Activated CD4-positive, alpha-beta T cell treated with anti-CD3 and anti-CD28 coated beads for 24 hours (primary cell): ENCODE measurements at regions not wholly inside any gene's neighbourhood (a gene's known extent, or its start where the extent isn't known, plus 50 kb on each side); places are given as distances from the start of the nearest gene placed in this dataset.

Source experiments
- DNase-seq, 2 donors: peaks; one replicate each; pipeline ENCODE4 v3.0.0-alpha.2; 2020; ENCODE audit warnings: low read depth in 2 of 2

GRCh38 chr2:94939349-94939748 lies 68.1 kb downstream of the TEKT4 start:
- no peak for DNase-seq

DNA sequence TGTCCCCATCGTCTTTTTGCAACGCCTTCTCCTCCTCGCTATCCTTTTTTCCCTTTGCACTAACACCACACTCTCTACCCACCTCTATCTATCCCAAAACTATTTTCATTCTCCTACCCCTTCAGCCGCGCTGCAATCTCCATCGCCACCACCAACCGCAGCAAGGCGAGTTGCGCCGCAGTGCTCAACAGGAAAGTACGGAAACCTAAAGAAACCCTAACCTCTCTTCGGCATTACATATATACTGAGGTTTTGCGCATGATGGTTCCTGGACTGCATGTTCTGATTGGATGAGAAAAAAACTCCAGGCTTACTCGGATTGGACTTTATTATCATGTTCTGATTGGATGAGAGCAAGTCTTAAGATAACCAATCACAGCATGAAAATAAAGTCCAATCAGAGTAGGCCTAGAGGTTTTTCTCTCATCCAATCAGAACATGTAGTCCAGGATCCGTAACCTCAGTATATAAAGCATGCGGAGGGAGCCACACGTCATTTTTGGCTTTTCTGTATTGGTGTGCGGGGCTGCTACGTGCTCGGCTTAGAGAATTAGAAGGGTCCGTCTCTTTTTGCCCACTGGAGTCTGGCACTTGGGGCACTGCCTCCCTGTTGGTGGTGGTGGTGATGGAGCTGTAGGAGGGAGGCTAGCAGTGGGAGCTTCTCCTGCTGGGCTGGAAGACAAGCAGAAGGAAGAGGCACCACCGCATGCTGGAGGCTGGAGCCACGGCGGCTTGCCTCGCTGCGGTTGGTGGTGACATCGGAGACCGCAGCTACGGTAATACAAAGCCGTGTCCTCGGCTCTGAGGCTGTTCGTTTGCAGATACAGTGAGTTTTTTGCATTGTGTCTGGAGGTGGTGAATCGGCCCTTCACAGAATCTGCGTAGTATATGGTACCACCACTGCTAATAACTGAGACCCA lies 76.1 kb downstream of the TEKT4 start:
- no peak for DNase-seq

- no peak for DNase-seq
These were observed 69.8 kb upstream of the MAL start for GRCh38 chr2:94955702-94956101.

DNA sequence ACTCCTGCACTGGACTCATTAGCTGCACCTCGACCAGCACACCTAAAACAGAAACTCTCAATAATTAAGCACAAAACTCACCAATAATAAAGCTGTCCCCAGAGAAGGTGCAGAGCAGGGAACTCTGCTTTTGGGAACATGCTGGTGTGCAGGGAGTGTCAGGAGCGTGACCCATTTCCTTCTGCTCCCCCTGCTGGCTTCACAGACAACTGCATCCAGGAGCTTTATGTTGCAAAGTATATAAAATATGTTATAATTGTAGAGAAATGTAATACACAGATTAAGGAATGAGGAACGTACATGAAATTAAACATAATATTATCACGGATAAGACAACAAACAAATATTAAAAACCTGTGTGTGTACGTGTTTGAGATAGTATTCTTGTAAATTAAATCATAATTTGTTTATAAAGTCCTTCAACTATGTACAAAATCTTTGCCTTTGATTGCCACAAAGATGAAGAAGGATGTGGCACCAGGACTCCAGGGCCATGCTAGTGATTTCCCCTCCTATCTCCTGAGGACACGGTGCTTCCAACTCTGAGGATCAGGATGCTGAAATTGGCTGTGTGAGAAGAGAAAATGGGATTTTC lies 68.6 kb upstream of the MAL start:
- DNase-seq: peak in 1 of 2 donors; percentile 28

DNA sequence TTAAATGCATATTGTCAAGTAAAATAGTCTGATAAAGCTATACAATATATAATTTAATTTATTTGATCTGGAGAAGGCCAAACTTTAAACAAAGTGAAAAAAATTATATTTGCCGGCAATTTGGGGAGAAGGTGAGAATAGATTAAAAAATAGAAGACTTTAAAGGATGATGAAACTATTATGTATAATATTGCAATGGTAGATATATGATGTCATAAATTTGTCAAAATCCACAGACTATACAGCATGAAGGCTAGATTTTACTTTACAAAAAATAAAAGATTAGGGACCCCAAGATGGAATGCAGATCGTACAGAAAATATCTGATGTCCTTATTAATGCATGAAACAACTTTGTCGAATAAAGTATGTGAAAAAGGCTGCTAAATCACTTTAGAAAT lies 67.3 kb upstream of the MAL start:
- DNase-seq: no peak

- no peak for DNase-seq
These were observed 65.2 kb upstream of the MAL start for GRCh38 chr2:94960266-94960665.

DNA sequence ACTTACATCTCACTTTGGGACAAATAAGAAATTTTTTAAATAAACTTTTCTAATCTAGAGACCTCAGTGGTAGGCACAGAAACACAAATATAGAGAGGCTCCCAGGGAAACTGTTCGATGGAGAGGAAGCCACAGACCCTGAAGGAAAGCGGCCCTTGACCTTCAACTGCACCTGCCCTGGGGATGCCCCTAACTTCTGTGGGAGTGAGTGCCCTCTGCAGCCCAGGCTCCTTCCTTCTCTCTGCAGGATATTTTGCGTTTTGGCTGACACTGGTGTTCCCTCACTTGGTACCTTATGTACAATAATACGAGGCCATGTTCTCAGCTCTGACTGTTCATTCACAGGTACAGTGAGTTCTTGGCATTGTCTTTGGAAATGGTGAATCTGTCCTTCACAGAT lies 64.8 kb upstream of the MAL start:
- no peak for DNase-seq

DNA sequence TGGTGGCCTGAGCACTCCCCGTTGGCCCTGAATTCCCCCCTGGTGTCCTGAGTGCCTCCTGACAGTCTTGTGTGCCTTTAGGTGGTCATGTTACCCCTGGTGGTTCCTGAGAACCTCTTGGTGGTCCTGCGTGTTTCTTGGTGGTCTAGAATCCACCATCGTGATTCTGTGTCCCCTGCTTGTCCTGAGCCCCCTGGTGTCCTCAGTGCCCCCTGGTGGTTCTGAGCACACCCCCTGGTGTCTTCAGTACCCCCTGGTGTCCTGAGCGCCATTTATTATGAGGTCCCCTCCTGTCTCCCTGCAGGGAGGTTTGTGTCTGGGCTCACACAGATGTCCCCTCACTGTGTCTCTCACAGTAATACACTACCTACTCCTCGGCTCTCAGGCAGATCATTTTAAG lies 61.3 kb upstream of the MAL start:
- DNase-seq: no peak

GRCh38 chr2:94966689-94967088 lies 58.8 kb upstream of the MAL start:
- DNase-seq: no peak

DNA sequence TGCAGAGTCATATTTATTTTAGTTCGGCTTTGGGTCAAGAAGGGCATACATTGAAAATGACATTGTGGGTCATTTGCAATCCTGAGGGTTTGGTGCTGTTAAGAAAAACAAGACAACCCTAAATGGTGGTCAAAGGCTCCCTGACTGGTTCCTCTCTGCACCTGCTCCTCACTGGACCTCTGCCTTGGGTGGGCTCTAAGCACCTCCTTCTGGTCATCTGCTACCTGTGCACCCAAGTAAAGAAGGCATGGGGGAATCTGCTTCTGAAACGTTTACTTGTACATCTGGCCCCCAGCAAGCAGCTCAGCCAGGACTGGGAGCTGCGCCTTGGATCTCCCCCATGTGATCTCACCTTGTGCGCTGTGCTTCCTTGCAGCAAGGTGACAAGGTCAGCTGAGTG lies 55.2 kb upstream of the MAL start:
- DNase-seq: no peak
